ENCODE measurements at regions not wholly inside any gene's neighbourhood (a gene's known extent, or its start where the extent isn't known, plus 50 kb on each side); places are given as distances from the start of the nearest gene placed in this dataset.

GRCh38 chr13:31681133-31681532, 58.2 kb upstream of the RXFP2 start:
- DNase-seq (ENCODE audit: low spot score): no peak
- WGBS: 78% methylated on average over 2 of the region's 2 CpGs
- H3K4me1 ChIP-seq (ENCODE audit: control insufficient read depth in 4 of 4, insufficient read depth in 4 of 4, low read length in 3 of 4): no peaks in the 10 kb centered on the region
- no peak overlapping the region for H3K4me3 ChIP-seq (ENCODE audit: low read depth in 1 of 3, low read length in 3 of 3)
- TF ChIP-seq HNF4A (conservative IDR thresholded peaks at IDR 0.05) (no peak), ZBTB33 (IDR thresholded peaks at IDR 0.05) (no peak), ATF3 (IDR thresholded peaks at IDR 0.05) (no peak), EGR1 (IDR thresholded peaks at IDR 0.05; ENCODE audit: low read depth in 2 of 2) (no peak), REST (IDR thresholded peaks at IDR 0.05) (no peak), FOXA1 (IDR thresholded peaks at IDR 0.05) (no peak), HNF4G (IDR thresholded peaks at IDR 0.05) (no peak), GABPA (IDR thresholded peaks at IDR 0.05 in 1 of 2, conservative IDR thresholded peaks at IDR 0.05 in 1 of 2) (no peak)
- no peak overlapping the region for H3K27ac ChIP-seq (ENCODE audit: low read depth in 1 of 2, low read length in 2 of 2)
- peaks cover 0 to 2% (median 0%) of the 10 kb centered on the region in 4 donors for H3K36me3 ChIP-seq (ENCODE audit: control insufficient read depth in 4 of 4, insufficient read depth in 3 of 4, low read depth in 1 of 4, low read length in 3 of 4)
- H3K9ac ChIP-seq (ENCODE audit: low read depth in 1 of 2, low read length in 2 of 2): no peak overlapping the region
- peaks cover 0 to 11% (median 2%) of the 10 kb centered on the region in 4 donors for H3K9me3 ChIP-seq (ENCODE audit: control insufficient read depth in 4 of 4, low read length in 3 of 4)
- H3K27me3 ChIP-seq (ENCODE audit: control insufficient read depth in 4 of 4, insufficient read depth in 4 of 4, low read length in 3 of 4): peaks cover 0 to 3% (median 0%) of the 10 kb centered on the region in 4 donors

- peaks cover 0 to 8% (median 2%) of the 10 kb centered on the region in 4 donors for H3K9me3 ChIP-seq (ENCODE audit: control insufficient read depth in 4 of 4, low read length in 3 of 4)
- peaks cover 0 to 6% (median 4%) of the 10 kb centered on the region in 4 donors for H3K4me1 ChIP-seq (ENCODE audit: control insufficient read depth in 4 of 4, insufficient read depth in 4 of 4, low read length in 3 of 4)
- no peak for DNase-seq (ENCODE audit: low spot score)
- peaks cover 0 to 3% (median 0%) of the 10 kb centered on the region in 4 donors for H3K27me3 ChIP-seq (ENCODE audit: control insufficient read depth in 4 of 4, insufficient read depth in 4 of 4, low read length in 3 of 4)
- WGBS: 91% methylated on average over 2 of the region's 2 CpGs
- H3K4me3 ChIP-seq (ENCODE audit: low read depth in 1 of 3, low read length in 3 of 3): no peak overlapping the region
- TF ChIP-seq JUND (IDR thresholded peaks at IDR 0.05) (no peak), CTCF (IDR thresholded peaks at IDR 0.05; ENCODE audit: low read depth, low read length, missing input control) (no peak), FOXA2 (IDR thresholded peaks at IDR 0.05) (no peak), RXRA (IDR thresholded peaks at IDR 0.05) (no peak), NR2F2 (IDR thresholded peaks at IDR 0.05) (no peak), GABPA (IDR thresholded peaks at IDR 0.05 in 1 of 2, conservative IDR thresholded peaks at IDR 0.05 in 1 of 2) (no peak), EGR1 (IDR thresholded peaks at IDR 0.05; ENCODE audit: low read depth in 2 of 2) (no peak), RAD21 (IDR thresholded peaks at IDR 0.05) (no peak), ATF3 (IDR thresholded peaks at IDR 0.05) (no peak), HNF4A (conservative IDR thresholded peaks at IDR 0.05) (no peak), HNF4G (IDR thresholded peaks at IDR 0.05) (no peak), TAF1 (conservative IDR thresholded peaks at IDR 0.05) (no peak), MAX (IDR thresholded peaks at IDR 0.05) (no peak), SP1 (IDR thresholded peaks at IDR 0.05) (no peak)
- H3K9ac ChIP-seq (ENCODE audit: low read depth in 1 of 2, low read length in 2 of 2): no peak overlapping the region
- peaks cover 0 to 2% (median 0%) of the 10 kb centered on the region in 4 donors for H3K36me3 ChIP-seq (ENCODE audit: control insufficient read depth in 4 of 4, insufficient read depth in 3 of 4, low read depth in 1 of 4, low read length in 3 of 4)
- H3K27ac ChIP-seq (ENCODE audit: low read depth in 1 of 2, low read length in 2 of 2): no peak overlapping the region
Measured at GRCh38 chr13:31684466-31684865, 54.9 kb upstream of the RXFP2 start.
